HUDEP-2 (cell line): ENCODE measurements at regions not wholly inside any gene's neighbourhood (a gene's known extent, or its start where the extent isn't known, plus 50 kb on each side); places are given as distances from the start of the nearest gene placed in this dataset.

ENCODE experiments used
- DNase-seq, 76 experiments: peaks; one replicate each; lab custom pipeline; 2025; ENCODE audit not compliant: unreplicated experiment in 76 of 76; lab: John Stamatoyannopoulos, UW

DNA sequence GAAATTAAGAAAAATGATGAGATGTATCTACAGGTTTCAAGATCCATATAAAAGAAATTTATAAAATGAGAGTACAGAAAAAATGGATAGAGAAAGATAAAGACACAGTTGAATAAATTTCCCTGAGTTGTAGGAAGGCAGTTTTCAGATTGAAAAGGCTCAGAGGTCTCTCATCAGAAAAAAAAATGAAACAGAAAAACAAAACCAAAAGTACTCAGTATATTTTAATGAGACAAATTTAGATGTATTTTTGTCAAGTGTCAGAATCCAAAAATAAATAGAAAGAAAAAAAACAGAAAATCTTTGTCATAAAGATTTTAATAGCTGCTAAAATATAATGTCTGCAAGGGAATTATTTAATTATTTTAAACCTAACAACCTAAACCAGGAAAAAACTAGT, 520.5 kb downstream of the KCNJ3 start:
- DNase-seq = no peak

DNA sequence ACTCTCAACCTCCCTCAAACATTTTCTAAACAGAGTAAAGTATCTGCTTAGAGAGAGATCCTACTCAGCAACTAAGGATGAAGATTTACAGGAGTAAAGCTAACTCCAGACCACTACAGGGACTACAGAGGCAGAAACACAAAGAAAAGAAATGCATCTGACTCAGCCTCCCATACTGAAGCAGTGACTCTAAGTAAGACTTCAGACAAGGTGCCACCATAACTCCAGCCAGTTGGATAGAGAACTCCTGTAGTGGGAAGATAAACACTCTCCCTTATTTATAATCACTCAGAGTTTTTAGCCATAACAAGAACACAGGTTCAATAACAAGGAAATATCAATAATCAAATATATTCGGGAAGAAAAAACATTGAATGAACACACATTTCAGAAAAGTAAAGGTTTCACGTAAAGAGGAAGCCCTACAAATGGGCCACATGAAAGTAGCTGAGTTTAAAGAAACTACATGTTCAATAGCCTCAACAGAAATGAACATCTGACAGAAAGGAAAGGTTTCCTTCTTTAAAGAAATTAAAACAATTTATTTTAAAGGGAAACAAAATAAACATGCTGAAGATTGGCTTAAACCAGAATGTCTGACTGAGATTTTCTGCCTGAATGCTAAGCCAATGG, 519.9 kb downstream of the KCNJ3 start:
- no peak for DNase-seq

GRCh38 chr2:155215037-155215707, 516.7 kb downstream of the KCNJ3 start:
- no peak for DNase-seq

GRCh38 chr2:155209696-155210450, 511.4 kb downstream of the KCNJ3 start:
- DNase-seq = no peak

DNA sequence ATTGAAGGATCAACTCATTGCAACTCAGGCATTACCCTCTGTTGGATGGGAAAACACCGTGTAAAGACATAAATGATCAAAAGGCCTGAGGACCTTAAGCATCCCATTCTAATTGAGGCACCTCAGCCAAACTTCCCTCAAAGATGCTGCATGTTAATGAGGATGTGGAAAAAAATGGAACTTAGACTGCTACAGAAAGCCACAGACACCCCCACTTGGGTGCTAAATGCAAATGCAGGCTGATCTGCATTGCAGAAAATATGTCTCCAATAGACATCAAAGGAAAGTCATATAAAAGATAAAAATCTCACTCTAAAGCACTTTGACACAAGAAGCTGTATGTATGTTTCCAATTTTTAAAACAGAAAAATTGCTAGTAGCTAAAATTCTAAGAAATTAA, 504.7 kb downstream of the KCNJ3 start:
- no peak for DNase-seq

- no peak for DNase-seq
These were observed 502.3 kb downstream of the KCNJ3 start for GRCh38 chr2:155200753-155201152.

DNA sequence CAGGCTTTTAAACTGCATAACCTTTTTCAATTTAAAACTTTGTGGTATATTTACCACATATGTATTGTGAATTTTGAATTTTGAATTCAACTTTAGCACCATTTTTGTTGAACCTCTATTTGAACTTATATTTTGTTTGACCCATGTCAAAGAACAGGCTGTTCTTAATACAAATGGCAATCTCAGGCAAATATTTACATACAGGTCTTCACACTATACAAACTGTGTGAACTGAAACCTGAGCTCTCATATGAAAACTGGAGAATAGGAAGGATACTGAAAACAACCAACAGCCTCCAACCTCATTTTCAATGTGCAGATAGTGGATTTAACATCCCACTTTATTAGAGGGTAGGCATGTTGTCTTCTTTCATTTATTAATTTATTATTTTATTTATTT, 491.8 kb downstream of the KCNJ3 start:
- no peak for DNase-seq

DNA sequence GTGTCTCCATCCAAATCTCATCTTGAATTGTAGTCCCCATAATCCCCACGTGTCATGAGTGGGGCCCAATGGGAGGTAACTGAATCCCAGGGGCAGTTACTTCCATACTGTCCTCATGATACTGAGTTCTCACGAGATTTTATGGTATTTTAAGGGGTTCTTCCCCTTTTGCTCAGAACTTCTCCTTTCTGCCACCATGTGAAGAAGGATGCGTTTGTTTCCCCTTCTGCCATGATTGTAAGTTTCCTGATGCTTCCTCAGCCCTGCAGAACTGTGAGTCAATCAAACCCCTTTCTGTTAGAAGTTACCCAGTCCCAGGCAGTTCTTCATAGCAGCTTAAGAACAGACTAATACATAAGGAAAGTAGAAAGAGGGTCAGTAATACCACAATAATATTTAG, 480.4 kb downstream of the KCNJ3 start:
- DNase-seq = no peak

- no peak for DNase-seq
These were observed 477.9 kb downstream of the KCNJ3 start for GRCh38 chr2:155176345-155176744.

DNA sequence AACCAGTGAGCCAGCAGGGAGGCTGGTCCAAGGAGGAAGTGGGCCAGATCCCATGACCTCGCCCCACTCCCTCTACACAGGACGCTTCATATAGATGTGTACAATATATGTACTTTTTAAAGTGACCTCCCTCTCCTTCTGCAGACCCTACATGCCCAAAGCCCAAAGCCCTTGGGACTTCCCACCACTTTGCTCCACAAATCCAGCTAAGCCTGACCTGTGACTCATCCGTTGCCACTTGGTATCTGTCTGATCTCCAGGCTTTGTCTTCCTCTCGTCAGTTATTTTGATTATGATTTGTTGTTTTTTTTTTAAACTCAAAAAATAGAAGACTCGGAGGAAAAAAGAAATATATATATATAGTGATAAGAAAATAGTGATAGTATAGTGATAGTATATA, 470.8 kb downstream of the KCNJ3 start:
- no peak for DNase-seq

- DNase-seq = no peak
These were observed 464.0 kb downstream of the KCNJ3 start for GRCh38 chr2:155162494-155162893.

DNA sequence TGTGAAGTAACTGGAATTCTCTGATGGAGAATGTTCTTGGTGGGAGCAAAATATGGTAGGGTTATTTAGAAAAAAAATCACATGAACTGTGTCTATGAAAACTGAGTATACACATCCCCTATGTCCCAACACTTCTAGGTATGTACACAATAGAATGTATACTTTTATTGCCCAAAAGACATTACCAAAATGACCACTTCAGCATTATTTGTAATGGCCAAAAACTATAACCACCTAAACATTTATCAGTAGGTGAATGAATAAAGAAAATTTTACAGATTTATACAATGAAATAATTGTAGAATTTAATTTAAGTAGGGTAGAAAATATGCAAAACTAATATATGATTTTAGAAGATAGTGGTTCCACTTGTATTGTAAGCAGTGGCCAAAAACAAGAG, 462.8 kb downstream of the KCNJ3 start:
- DNase-seq = no peak

DNA sequence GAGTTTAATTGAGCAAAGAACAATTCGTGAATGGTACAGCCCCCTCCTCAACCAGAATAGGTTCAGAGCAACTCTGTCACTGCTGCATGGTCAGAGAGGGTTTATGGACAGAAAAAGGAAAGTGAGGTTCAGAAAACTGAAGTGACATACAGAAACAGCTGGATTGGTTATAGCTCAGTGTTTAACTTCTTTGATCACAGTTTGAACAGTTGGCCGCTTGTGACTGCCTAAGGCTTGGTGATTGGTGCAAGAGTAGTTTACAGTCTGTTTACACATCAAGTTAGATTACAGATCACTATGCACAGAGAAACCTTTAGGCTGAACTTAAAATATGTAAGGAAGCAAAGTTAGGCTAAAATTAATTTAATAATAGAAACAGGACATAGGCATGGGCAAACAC, 459.2 kb downstream of the KCNJ3 start:
- no peak for DNase-seq

GRCh38 chr2:155157065-155157464, 458.6 kb downstream of the KCNJ3 start:
- DNase-seq = no peak

- no peak for DNase-seq
These were observed 453.4 kb downstream of the KCNJ3 start for GRCh38 chr2:155151945-155152344.

DNA sequence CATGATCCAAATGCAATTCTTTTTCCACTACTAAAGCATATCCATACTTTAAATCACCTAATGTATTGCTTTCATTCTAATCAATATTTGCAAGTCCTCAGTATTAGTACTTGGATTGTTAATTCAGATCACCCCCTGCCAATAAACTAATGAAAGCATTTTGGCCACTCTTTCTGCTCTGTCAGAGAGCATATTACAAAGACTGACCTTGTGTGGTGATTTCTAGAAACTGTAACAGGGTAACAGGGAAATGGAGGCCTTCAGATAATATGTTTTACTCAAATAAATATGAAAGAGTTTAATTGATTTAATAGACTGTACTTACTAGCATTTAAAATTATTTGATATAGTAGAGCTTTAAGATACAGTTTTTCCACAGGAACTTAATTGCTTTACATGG, 453.0 kb downstream of the KCNJ3 start:
- DNase-seq = no peak

GRCh38 chr2:155145758-155146229, 447.3 kb downstream of the KCNJ3 start:
- no peak for DNase-seq

- no peak for DNase-seq
These were observed 442.9 kb downstream of the KCNJ3 start for GRCh38 chr2:155141418-155141817.

DNA sequence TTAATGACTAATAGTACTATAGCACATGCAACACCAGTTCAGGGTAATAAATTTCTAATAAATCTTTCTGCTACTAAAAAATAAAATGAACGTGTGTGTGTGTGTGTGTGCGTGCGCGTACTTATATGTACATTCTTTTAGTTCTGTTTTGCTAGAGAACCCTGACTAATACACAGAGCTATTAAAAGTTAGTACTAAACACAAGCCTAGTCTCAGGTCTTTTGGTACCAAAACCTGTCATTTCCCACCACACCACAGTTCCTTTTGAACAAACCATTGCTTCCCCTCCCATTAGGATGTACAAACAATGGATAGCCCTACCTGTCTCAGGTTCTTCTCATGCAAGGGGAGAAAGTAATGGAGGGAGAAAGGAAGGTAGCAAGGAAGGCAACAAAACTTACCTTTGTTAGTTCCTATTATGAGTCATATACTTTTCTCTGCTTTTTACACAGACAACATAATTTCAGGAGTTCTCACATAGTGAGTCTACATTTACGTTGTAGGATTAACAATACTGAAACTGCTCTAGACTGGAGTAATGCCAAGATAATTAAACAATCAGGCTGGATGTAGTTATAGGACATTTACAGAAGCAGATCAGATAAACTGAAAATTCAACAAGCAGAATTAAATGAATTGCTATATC, 427.2 kb downstream of the KCNJ3 start:
- DNase-seq = no peak

- no peak for DNase-seq
These were observed 417.4 kb downstream of the KCNJ3 start for GRCh38 chr2:155115846-155116245.

DNA sequence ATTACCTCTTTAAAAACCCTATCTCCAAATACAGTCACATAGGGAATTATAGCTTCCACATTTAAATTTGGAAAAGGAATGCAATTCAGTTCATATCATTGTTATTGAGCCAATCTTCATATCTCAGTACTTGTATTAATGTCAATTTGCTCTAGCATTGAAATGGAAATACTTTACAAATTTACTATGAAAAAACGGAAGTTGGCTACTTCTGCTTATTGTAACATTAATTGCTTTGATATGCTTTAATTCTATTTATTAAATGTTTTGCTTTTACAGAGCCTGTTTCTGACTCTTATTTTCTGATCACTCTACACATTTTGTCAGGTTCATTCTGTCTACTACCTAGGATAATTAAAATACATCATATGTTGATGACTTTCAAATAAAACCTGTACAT, 412.6 kb downstream of the KCNJ3 start:
- DNase-seq = no peak
